H9 (cell line): ENCODE measurements at regions not wholly inside any gene's neighbourhood (a gene's known extent, or its start where the extent isn't known, plus 50 kb on each side); places are given as distances from the start of the nearest gene placed in this dataset.

ENCODE experiments used
- DNase-seq: peaks from one replicate; pipeline ENCODE4 v3.0.0-alpha.2; 2017
- H2AFZ ChIP-seq: one replicate; pipeline ENCODE4 v1.6.1; 2013; ENCODE audit warnings: mild to moderate bottlenecking, low read length, control low read depth, moderate library complexity
- H2AK5ac ChIP-seq: 2 replicates; pipeline ENCODE4 v1.6.1; 2013; ENCODE audit warnings: low read length, control low read depth, mixed read lengths; ENCODE audit not compliant: insufficient read length
- H2BK120ac ChIP-seq: one replicate; pipeline ENCODE4 v1.6.1; 2013; ENCODE audit warnings: low read depth, mild to moderate bottlenecking, low read length, control low read depth, inconsistent platforms; ENCODE audit not compliant: poor library complexity, severe bottlenecking
- H2BK12ac ChIP-seq: 2 replicates; pipeline ENCODE4 v1.6.1; 2013; ENCODE audit warnings: low read length, control low read depth, mixed read lengths, low read depth; ENCODE audit not compliant: insufficient read length
- H2BK15ac ChIP-seq: 2 replicates; pipeline ENCODE4 v1.6.1; 2013; ENCODE audit warnings: low read depth, low read length, control low read depth
- H2BK20ac ChIP-seq: one replicate; pipeline ENCODE4 v1.6.1; 2013; ENCODE audit warnings: low read depth, mild to moderate bottlenecking, low read length, control low read depth, inconsistent platforms; ENCODE audit not compliant: poor library complexity, severe bottlenecking
- H2BK5ac ChIP-seq: 2 replicates; pipeline ENCODE4 v1.6.1; 2013; ENCODE audit warnings: low read length, control low read depth, mixed read lengths; ENCODE audit not compliant: insufficient read length
- H3K14ac ChIP-seq: 2 replicates; pipeline ENCODE4 v1.6.1; 2013; ENCODE audit warnings: low read length, control low read depth; ENCODE audit not compliant: insufficient read depth
- H3K18ac ChIP-seq: 2 replicates; pipeline ENCODE4 v1.6.1; 2013; ENCODE audit warnings: low read depth, mild to moderate bottlenecking, mixed read lengths, low read length, control low read depth; ENCODE audit not compliant: insufficient read length
- H3K23ac ChIP-seq: 2 replicates; pipeline ENCODE4 v1.6.1; 2013; ENCODE audit warnings: low read length, control low read depth, mixed read lengths, low read depth; ENCODE audit not compliant: insufficient read length
- H3K23me2 ChIP-seq: 2 replicates; pipeline ENCODE4 v1.6.1; 2013; ENCODE audit warnings: low read depth, mild to moderate bottlenecking, mixed read lengths, low read length, control low read depth; ENCODE audit not compliant: insufficient read length, poor library complexity, severe bottlenecking
- H3K27ac ChIP-seq: 2 replicates; pipeline ENCODE4 v1.5.1; 2013; ENCODE audit warnings: low read length, control low read depth, mixed read lengths, low read depth; ENCODE audit not compliant: insufficient read length
- H3K27me3 ChIP-seq: 2 replicates; pipeline ENCODE4 v1.6.1; 2013; ENCODE audit warnings: low read length, control low read depth, inconsistent platforms; ENCODE audit not compliant: insufficient read depth
- H3K4ac ChIP-seq: 2 replicates; pipeline ENCODE4 v1.6.1; 2013; ENCODE audit warnings: low read depth, mild to moderate bottlenecking, control low read depth, inconsistent platforms, low read length, moderate library complexity
- H3K4me1 ChIP-seq: 2 replicates; pipeline ENCODE4 v1.6.1; 2013; ENCODE audit warnings: low read length, control low read depth, inconsistent platforms; ENCODE audit not compliant: insufficient read depth
- H3K4me2 ChIP-seq: 2 replicates; pipeline ENCODE4 v1.6.1; 2013; ENCODE audit warnings: low read length, control low read depth, mixed read lengths; ENCODE audit not compliant: insufficient read length, insufficient read depth
- H3K56ac ChIP-seq: 2 replicates; pipeline ENCODE4 v1.6.1; 2013; ENCODE audit warnings: low read depth, mild to moderate bottlenecking, mixed read lengths, low read length, control low read depth; ENCODE audit not compliant: insufficient read length
- H3K79me1 ChIP-seq: 2 replicates; pipeline ENCODE4 v1.6.1; 2013; ENCODE audit warnings: low read depth, mild to moderate bottlenecking, moderate library complexity, low read length, control low read depth, inconsistent platforms; ENCODE audit not compliant: insufficient read depth, poor library complexity, severe bottlenecking
- H3K79me2 ChIP-seq: 2 replicates; pipeline ENCODE4 v1.6.1; 2013; ENCODE audit warnings: low read length, control low read depth, inconsistent platforms; ENCODE audit not compliant: insufficient read depth
- H3K9ac ChIP-seq: 2 replicates; pipeline ENCODE4 v1.6.1; 2013; ENCODE audit warnings: low read length, control low read depth, mixed read lengths; ENCODE audit not compliant: insufficient read length; ENCODE audit errors: extremely low read depth
- H3K9me3 ChIP-seq: one replicate; pipeline ENCODE4 v1.6.1; 2013; ENCODE audit warnings: low read depth, low read length, inconsistent platforms; ENCODE audit not compliant: control insufficient read depth
- H3T11ph ChIP-seq: one replicate; pipeline ENCODE4 v1.6.1; 2013; ENCODE audit warnings: mild to moderate bottlenecking, low read length, control low read depth, inconsistent platforms
- H4K20me1 ChIP-seq: one replicate; pipeline ENCODE4 v1.6.1; 2013; ENCODE audit not compliant: control insufficient read depth, insufficient read length, insufficient read depth
- H4K5ac ChIP-seq: 2 replicates; pipeline ENCODE4 v1.6.1; 2013; ENCODE audit warnings: low read depth, mild to moderate bottlenecking, mixed read lengths, low read length, control low read depth; ENCODE audit not compliant: insufficient read length
- H4K8ac ChIP-seq: replicated peaks from 2 replicates; pipeline ENCODE4 v1.6.1; 2013; ENCODE audit warnings: low read length, control low read depth, mixed read lengths, low read depth; ENCODE audit not compliant: insufficient read length
- H4K91ac ChIP-seq: 2 replicates; pipeline ENCODE4 v1.6.1; 2013; ENCODE audit warnings: low read depth, mild to moderate bottlenecking, moderate library complexity, mixed read lengths, low read length, control low read depth; ENCODE audit not compliant: insufficient read length
- H3K27ac Mint-ChIP-seq, 3 experiments: 2 replicates in 2 of 3; 3 replicates in 1 of 3; pipeline ENCODE4 v1.8.0; 2020 to 2021; ENCODE audit warnings: mixed read lengths in 3 of 3, mild to moderate bottlenecking in 1 of 3, moderate library complexity in 1 of 3
- H3K27me3 Mint-ChIP-seq: 2 replicates; pipeline ENCODE4 v1.8.0; 2021; ENCODE audit warnings: low read depth, mild to moderate bottlenecking, moderate library complexity, mixed read lengths
- H3K36me3 Mint-ChIP-seq, 3 experiments: 2 replicates in 2 of 3; 3 replicates in 1 of 3; pipeline ENCODE4 v1.8.0; 2020 to 2021; ENCODE audit warnings: low read depth in 3 of 3, mixed read lengths in 3 of 3; ENCODE audit not compliant: insufficient read depth in 1 of 3
- H3K4me1 Mint-ChIP-seq, 2 experiments: 2 replicates each; pipeline ENCODE4 v1.8.0; 2020; ENCODE audit warnings: mixed read lengths in 2 of 2
- H3K4me3 Mint-ChIP-seq, 2 experiments: 2 replicates in 1 of 2; 3 replicates in 1 of 2; pipeline ENCODE4 v1.8.0; 2020 to 2021; ENCODE audit warnings: mild to moderate bottlenecking in 2 of 2, mixed read lengths in 2 of 2, moderate library complexity in 1 of 2
- H3K9me3 Mint-ChIP-seq, 2 experiments: 2 replicates in 1 of 2; 3 replicates in 1 of 2; pipeline ENCODE4 v1.8.0; 2020; ENCODE audit warnings: mild to moderate bottlenecking in 2 of 2, mixed read lengths in 2 of 2, moderate library complexity in 1 of 2
- CTCF ChIP-seq: fragments of 200-600 bp; sonication (generic); conservative IDR thresholded peaks from 3 replicates; pipeline ENCODE4 v1.8.0; 2021; ENCODE audit warnings: antibody characterized with exemption, mild to moderate bottlenecking
- WGBS: extraction: QIAGEN DNeasy Blood & Tissue Kit; methylation state at CpG from one replicate; pipeline ENCODE4 v1.1.7; 2013; ENCODE audit warnings: missing lambda C conversion rate, low lambda C conversion rate, mixed read lengths; ENCODE audit not compliant: insufficient read length; ENCODE audit errors: extremely low coverage; 5-methylcytosine and 5-hydroxymethylcytosine counted together

GRCh38 chr5:125746917-125747316 is 676.3 kb upstream of the GRAMD2B start:
- Histone ChIP-seq H4K91ac (no peak overlapping the region), H3K27ac (no peak overlapping the region), H3K9ac (no peak overlapping the region), H2BK15ac (no peak overlapping the region), H3K79me2 (no peaks in the 10 kb centered on the region), H3T11ph (no peak overlapping the region), H3K18ac (no peak overlapping the region), H3K4me1 (no peaks in the 10 kb centered on the region), H2BK5ac (no peak overlapping the region), H2BK120ac (no peak overlapping the region), H3K14ac (no peak overlapping the region), H2AK5ac (no peak overlapping the region), H3K4ac (no peak overlapping the region), H2BK20ac (no peak overlapping the region), H2BK12ac (no peak overlapping the region), H3K23ac (no peak overlapping the region), H3K9me3 (no peaks in the 10 kb centered on the region), H4K8ac (no peak overlapping the region), H3K79me1 (no peaks in the 10 kb centered on the region), H4K20me1 (no peaks in the 10 kb centered on the region), H2AFZ (no peak overlapping the region), H3K56ac (no peak overlapping the region), H3K4me2 (no peak overlapping the region), H3K23me2 (no peaks in the 10 kb centered on the region), H4K5ac (no peak overlapping the region), H3K27me3 (no peaks in the 10 kb centered on the region)
- H3K27ac Mint-ChIP-seq: no peak overlapping the region
- peaks cover 0 to 7% (median 1%) of the 10 kb centered on the region in 3 experiments; a peak in 1 of 7 replicates for H3K36me3 Mint-ChIP-seq
- H3K9me3 Mint-ChIP-seq: peaks cover 4 to 10% of the 10 kb centered on the region in 2 experiments; a peak in 4 of 5 replicates
- H3K27me3 Mint-ChIP-seq: no peaks in the 10 kb centered on the region
- no peak for TF ChIP-seq CTCF
- DNase-seq: no peak
- H3K4me3 Mint-ChIP-seq: no peak overlapping the region
- no CpG with 5 or more reads among the region's 1 CpG for WGBS
- H3K4me1 Mint-ChIP-seq: no peaks in the 10 kb centered on the region
